SU-DHL-6 (cell line): ENCODE measurements at regions not wholly inside any gene's neighbourhood (a gene's known extent, or its start where the extent isn't known, plus 50 kb on each side); places are given as distances from the start of the nearest gene placed in this dataset.
"Not testable (repeated sequence)": the region's sequence is repeated elsewhere in the genome, so short reads cannot be mapped to it uniquely, and the experiment has no call there.

Source experiments
- H2AFZ ChIP-seq: fragments of 200-600 bp; sonication (generic); 2 replicates; pipeline ENCODE4 v1.6.1; 2014; ENCODE audit warnings: low read depth, mild to moderate bottlenecking, moderate library complexity, mixed read lengths, antibody characterized with exemption, low read length; ENCODE audit not compliant: severe bottlenecking
- H3F3A ChIP-seq: fragments of 200-600 bp; shearing (Covaris generic); 2 replicates; pipeline ENCODE4 v1.6.0; 2016; ENCODE audit warnings: antibody characterized with exemption, mild to moderate bottlenecking; ENCODE audit not compliant: insufficient read depth
- H3K27ac ChIP-seq: fragments of 200-600 bp; sonication (generic); 2 replicates; pipeline ENCODE4 v1.5.1; 2016; ENCODE audit warnings: low read depth, mild to moderate bottlenecking, low read length, moderate library complexity, mixed read lengths
- H3K27me3 ChIP-seq: fragments of 200-600 bp; sonication (generic), shearing (Covaris generic); 2 replicates; pipeline ENCODE4 v1.6.0; 2014; ENCODE audit warnings: mild to moderate bottlenecking, low read length
- H3K36me3 ChIP-seq: fragments of 200-600 bp; sonication (generic); 2 replicates; pipeline ENCODE4 v1.6.1; 2014; ENCODE audit warnings: mild to moderate bottlenecking, low read length, mixed read lengths
- H3K4me2 ChIP-seq: fragments of 300-600, 200-600 bp; shearing (Covaris generic), sonication (generic); 2 replicates; pipeline ENCODE4 v1.6.0; 2014; ENCODE audit warnings: low read length, low read depth, mild to moderate bottlenecking; ENCODE audit not compliant: poor library complexity, severe bottlenecking
- H3K4me3 ChIP-seq: fragments of 200-600 bp; sonication (generic); 2 replicates; pipeline ENCODE4 v1.5.1; 2014; ENCODE audit warnings: antibody characterized with exemption, low read length, mild to moderate bottlenecking, mixed read lengths; ENCODE audit not compliant: insufficient read depth, poor library complexity, severe bottlenecking
- H3K79me2 ChIP-seq: fragments of 200-600 bp; sonication (generic); 2 replicates; pipeline ENCODE4 v1.6.1; 2014; ENCODE audit warnings: mild to moderate bottlenecking, low read length, moderate library complexity; ENCODE audit not compliant: insufficient read depth
- H3K9ac ChIP-seq: fragments of 200-600 bp; sonication (generic); 2 replicates; pipeline ENCODE4 v1.7.0; 2014; ENCODE audit warnings: mild to moderate bottlenecking, low read length
- H3K9me2 ChIP-seq: fragments of 200-600 bp; sonication (generic); replicated peaks from 2 replicates; pipeline ENCODE4 v1.6.1; 2014; ENCODE audit warnings: low read length; ENCODE audit not compliant: insufficient read depth
- H3K9me3 ChIP-seq: fragments of 200-600 bp; sonication (generic); 2 replicates; pipeline ENCODE4 v1.6.1; 2014; ENCODE audit warnings: low read length, mixed read lengths; ENCODE audit not compliant: insufficient read depth
- H4K20me1 ChIP-seq: fragments of 200-600 bp; sonication (generic); 2 replicates; pipeline ENCODE4 v1.6.1; 2014; ENCODE audit warnings: low read depth, mild to moderate bottlenecking, antibody characterized with exemption, low read length, moderate library complexity, mixed read lengths
- EZH2phosphoT487 ChIP-seq: fragments of 200-600 bp; sonication (generic), shearing (Covaris generic); conservative IDR thresholded peaks from 2 replicates; pipeline ENCODE4 v1.6.1; 2018; ENCODE audit warnings: mild to moderate bottlenecking, antibody characterized with exemption, low read length, moderate library complexity, mixed read lengths
- TF ChIP-seq, protein P1 (sequence below): fragments of 200-600 bp; sonication (generic); IDR thresholded peaks from one replicate; pipeline ENCODE4 v1.5.1; 2017; ENCODE audit warnings: antibody characterized with exemption, mild to moderate bottlenecking, low read length, moderate library complexity; ENCODE audit not compliant: insufficient read depth, poor library complexity, severe bottlenecking

DNA sequence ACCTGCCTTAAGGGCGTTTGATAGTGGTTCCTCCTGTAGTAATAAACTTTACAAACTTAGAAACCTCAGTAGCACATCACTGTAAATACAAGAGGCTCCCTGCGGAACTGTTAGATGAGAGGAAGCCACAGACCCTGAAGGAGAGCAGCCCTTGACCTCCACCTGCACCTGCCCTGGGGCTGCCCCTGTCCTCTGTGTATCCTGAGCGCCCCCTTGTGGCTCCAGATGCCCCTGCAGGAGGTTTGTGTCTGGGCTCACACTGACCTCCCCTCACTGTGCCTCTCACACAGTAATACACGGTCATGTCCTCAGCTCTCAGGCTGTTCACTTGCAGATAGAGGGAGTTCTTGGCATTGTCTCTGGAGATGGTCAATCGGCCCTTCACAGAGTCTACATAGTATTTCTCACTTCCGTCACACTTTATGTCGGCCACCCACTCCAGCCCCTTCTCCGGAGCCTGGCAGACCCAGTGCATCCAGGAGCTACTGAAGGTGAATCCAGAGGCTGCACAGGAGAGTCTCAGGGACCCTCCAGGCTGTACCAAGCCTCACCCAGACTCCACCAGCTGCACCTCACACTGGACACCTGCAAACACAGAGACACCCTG is 1059.8 kb downstream of the TMEM121 start:
- H3K79me2 ChIP-seq = no peaks in the 10 kb centered on the region
- H2AFZ ChIP-seq = no peak overlapping the region
- H3K9ac ChIP-seq = no peak overlapping the region
- H3K4me2 ChIP-seq = no peak overlapping the region
- TF ChIP-seq EZH2phosphoT487 = no peak
- TF ChIP-seq, protein P1, sequence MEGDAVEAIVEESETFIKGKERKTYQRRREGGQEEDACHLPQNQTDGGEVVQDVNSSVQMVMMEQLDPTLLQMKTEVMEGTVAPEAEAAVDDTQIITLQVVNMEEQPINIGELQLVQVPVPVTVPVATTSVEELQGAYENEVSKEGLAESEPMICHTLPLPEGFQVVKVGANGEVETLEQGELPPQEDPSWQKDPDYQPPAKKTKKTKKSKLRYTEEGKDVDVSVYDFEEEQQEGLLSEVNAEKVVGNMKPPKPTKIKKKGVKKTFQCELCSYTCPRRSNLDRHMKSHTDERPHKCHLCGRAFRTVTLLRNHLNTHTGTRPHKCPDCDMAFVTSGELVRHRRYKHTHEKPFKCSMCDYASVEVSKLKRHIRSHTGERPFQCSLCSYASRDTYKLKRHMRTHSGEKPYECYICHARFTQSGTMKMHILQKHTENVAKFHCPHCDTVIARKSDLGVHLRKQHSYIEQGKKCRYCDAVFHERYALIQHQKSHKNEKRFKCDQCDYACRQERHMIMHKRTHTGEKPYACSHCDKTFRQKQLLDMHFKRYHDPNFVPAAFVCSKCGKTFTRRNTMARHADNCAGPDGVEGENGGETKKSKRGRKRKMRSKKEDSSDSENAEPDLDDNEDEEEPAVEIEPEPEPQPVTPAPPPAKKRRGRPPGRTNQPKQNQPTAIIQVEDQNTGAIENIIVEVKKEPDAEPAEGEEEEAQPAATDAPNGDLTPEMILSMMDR = peak; percentile 99
- no peaks in the 10 kb centered on the region for H3K9me2 ChIP-seq
- no peak overlapping the region for H3K27ac ChIP-seq
- H3F3A ChIP-seq = no peaks in the 10 kb centered on the region
- no peaks in the 10 kb centered on the region for H3K27me3 ChIP-seq
- H3K36me3 ChIP-seq = no peaks in the 10 kb centered on the region
- no peaks in the 10 kb centered on the region for H4K20me1 ChIP-seq
- H3K9me3 ChIP-seq = no peaks in the 10 kb centered on the region
- no peak overlapping the region for H3K4me3 ChIP-seq

DNA sequence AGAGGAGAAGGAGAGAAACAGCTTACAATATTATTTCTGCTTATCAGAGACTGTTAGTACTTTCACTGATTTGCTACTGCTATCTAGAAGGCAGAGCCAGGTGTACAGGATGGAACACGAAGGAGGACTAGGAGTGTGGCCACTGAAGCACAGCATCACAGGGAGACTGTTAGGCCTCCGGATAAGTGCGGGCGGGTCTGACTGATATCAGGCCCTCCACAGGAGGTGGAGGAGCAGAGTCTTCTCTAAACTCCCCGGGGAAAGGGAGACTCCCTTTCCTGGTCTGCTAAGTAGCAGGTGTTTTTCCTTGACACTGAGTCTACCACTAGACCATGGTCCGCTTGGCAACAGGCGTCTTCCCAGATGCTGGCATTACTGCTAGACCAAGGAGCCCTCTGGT is 1065.2 kb downstream of the TMEM121 start:
- H4K20me1 ChIP-seq, H3K9me2 ChIP-seq, H3K4me3 ChIP-seq, H2AFZ ChIP-seq, H3K36me3 ChIP-seq, H3K9me3 ChIP-seq, H3K4me2 ChIP-seq, H3K27ac ChIP-seq, H3K79me2 ChIP-seq, H3K9ac ChIP-seq, H3F3A ChIP-seq, H3K27me3 ChIP-seq: not testable (repeated sequence)

- not testable (repeated sequence) for H3K27ac ChIP-seq, H3F3A ChIP-seq, H3K9me2 ChIP-seq, H3K9ac ChIP-seq, H3K9me3 ChIP-seq, H3K36me3 ChIP-seq, H3K4me3 ChIP-seq, H3K27me3 ChIP-seq, H2AFZ ChIP-seq, H3K79me2 ChIP-seq, H4K20me1 ChIP-seq
- H3K4me2 ChIP-seq = peak overlapping the region; percentile 17
- TF ChIP-seq, protein P1 = peak; percentile 40
These were observed 1065.9 kb downstream of the TMEM121 start for GRCh38 chr14:106592115-106592852.

DNA sequence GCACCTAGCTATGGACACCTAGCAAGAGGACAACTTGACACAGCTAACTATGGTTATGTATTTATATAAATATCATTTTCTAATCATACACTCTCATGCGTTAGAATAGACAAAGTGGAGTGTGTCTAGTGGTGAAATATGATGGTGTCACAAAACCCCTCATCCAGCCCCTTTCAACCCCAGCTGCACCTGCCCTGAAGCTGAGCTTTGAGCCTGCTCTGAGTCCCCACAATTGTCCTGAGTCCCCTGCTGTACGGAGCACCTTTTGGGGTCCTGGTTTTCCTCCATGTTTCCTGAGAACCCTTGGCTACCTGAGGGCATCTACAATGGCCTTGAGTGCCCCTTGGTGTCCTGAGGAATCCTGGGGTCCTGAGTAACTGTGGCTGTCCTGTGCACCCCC is 1072.8 kb downstream of the TMEM121 start:
- no peak for TF ChIP-seq EZH2phosphoT487
- TF ChIP-seq, protein P1 = no peak
- Histone ChIP-seq H3K9me2 (no peaks in the 10 kb centered on the region), H3K36me3 (no peaks in the 10 kb centered on the region), H3K9me3 (no peaks in the 10 kb centered on the region), H3K79me2 (no peaks in the 10 kb centered on the region), H3K4me2 (no peak overlapping the region), H3K27ac (no peak overlapping the region), H3K27me3 (no peaks in the 10 kb centered on the region), H3K9ac (no peak overlapping the region), H3F3A (no peaks in the 10 kb centered on the region), H2AFZ (no peak overlapping the region), H4K20me1 (no peaks in the 10 kb centered on the region), H3K4me3 (no peak overlapping the region)
